Fibroblast of lung (primary cell): ENCODE measurements at regions not wholly inside any gene's neighbourhood (a gene's known extent, or its start where the extent isn't known, plus 50 kb on each side); places are given as distances from the start of the nearest gene placed in this dataset.

Source experiments
- DNase-seq, 2 donors: peaks; one replicate each; pipeline versions ENCODE4 v3.0.0 to v3.0.0-alpha.2; 2010; ENCODE audit warnings: low read depth in 2 of 2
- H2AFZ ChIP-seq: 2 replicates; pipeline ENCODE4 v1.5.1; 2012; ENCODE audit warnings: low read length, control low read depth, inconsistent platforms
- H3K27ac ChIP-seq: 2 replicates; pipeline ENCODE4 v1.5.1; 2011; ENCODE audit warnings: low read length, control low read depth; ENCODE audit not compliant: insufficient read depth
- H3K27me3 ChIP-seq: 2 replicates; pipeline ENCODE4 v1.5.1; 2011; ENCODE audit warnings: mild to moderate bottlenecking, low read length; ENCODE audit not compliant: control insufficient read depth, insufficient read depth
- H3K36me3 ChIP-seq: 2 replicates; pipeline ENCODE4 v1.5.1; 2011; ENCODE audit warnings: low read length; ENCODE audit not compliant: control insufficient read depth, insufficient read depth
- H3K4me1 ChIP-seq: 2 replicates; pipeline ENCODE4 v1.5.1; 2011; ENCODE audit warnings: low read length; ENCODE audit not compliant: control insufficient read depth, insufficient read depth; ENCODE audit errors: extremely low read depth
- H3K4me2 ChIP-seq: 2 replicates; pipeline ENCODE4 v1.5.1; 2011; ENCODE audit warnings: low read length, control low read depth; ENCODE audit not compliant: insufficient read depth; ENCODE audit errors: extremely low read depth
- H3K4me3 ChIP-seq, 4 experiments: fragments of 200-600 bp in 1 of 4; sonication (generic) in 1 of 4; replicated peaks in 1 of 4; 2 replicates each; pipeline ENCODE4 v1.5.1; 2011 to 2016; ENCODE audit warnings: low read length in 4 of 4, low read depth in 3 of 4, mild to moderate bottlenecking in 3 of 4, control low read depth in 2 of 4, inconsistent platforms in 1 of 4, mixed read lengths in 1 of 4; ENCODE audit not compliant: insufficient read depth in 1 of 4; ENCODE audit errors: control extremely low read depth in 1 of 4
- H3K79me2 ChIP-seq: 2 replicates; pipeline ENCODE4 v1.5.1; 2012; ENCODE audit warnings: mild to moderate bottlenecking, low read length, inconsistent platforms; ENCODE audit not compliant: control insufficient read depth, insufficient read depth
- H3K9ac ChIP-seq: 2 replicates; pipeline ENCODE4 v1.5.1; 2011; ENCODE audit warnings: mild to moderate bottlenecking, low read length, control low read depth; ENCODE audit not compliant: insufficient read depth
- H3K9me3 ChIP-seq: 2 replicates; pipeline ENCODE4 v1.5.1; 2012; ENCODE audit warnings: low read depth, low read length; ENCODE audit not compliant: control insufficient read depth, insufficient read depth
- H4K20me1 ChIP-seq: 2 replicates; pipeline ENCODE4 v1.5.1; 2011; ENCODE audit warnings: low read length; ENCODE audit not compliant: control insufficient read depth, insufficient read depth; ENCODE audit errors: extremely low read depth
- EZH2 ChIP-seq: IDR thresholded peaks from 2 replicates; pipeline ENCODE4 v1.5.1; 2012; ENCODE audit warnings: low read length, control low read depth, mild to moderate bottlenecking; ENCODE audit errors: missing control alignments
- TF ChIP-seq, protein P1 (sequence below), 2 donors: IDR thresholded peaks in 1 of 2; conservative IDR thresholded peaks in 1 of 2; 1 replicate in 1 of 2; 2 replicates in 1 of 2; pipeline ENCODE4 v1.5.1; 2011 to 2012; ENCODE audit warnings: low read length in 2 of 2, control low read depth in 1 of 2, inconsistent platforms in 1 of 2, low read depth in 1 of 2, mild to moderate bottlenecking in 1 of 2

DNA sequence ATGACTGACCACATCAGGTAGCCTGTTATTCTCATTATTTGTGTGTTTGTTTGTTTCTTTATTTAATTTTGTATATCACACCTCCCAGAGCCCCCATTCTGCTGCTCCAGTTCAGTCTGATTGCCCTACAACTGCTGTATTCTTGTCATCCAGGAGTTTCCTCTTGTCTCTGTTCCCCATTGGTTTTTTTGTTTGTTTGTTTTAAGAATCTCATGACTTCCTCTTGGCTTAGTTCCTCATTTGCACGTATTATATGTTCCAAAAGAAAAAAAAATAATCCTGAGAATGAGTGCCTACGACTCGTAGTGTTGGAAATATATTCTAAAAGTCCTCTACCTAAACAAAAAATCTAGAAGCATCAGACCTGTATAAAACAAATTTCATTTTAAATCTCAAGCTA, 142.3 kb upstream of the SLIT2 start:
- H2AFZ ChIP-seq = no peak overlapping the region

DNA sequence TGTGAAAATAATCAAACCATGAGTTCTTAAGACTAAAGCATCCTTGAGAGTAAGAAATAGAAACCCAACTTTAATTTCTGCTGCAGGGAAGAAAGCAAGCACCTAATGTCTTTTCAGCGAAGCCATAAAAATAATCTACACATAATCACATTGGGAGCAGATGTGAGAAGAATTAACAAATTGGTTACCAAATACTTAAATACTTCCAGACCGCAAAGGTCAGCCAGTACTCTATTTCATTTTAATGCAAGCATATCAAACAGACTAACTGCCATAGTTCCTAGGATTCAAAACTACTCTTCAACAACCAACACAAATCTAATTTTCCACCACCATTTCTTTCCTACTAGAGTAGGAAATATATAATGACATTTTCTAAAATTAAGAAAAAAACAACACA, 144.8 kb upstream of the SLIT2 start:
- Histone ChIP-seq H4K20me1 (no peaks in the 10 kb centered on the region), H2AFZ (no peak overlapping the region), H3K9ac (no peak overlapping the region), H3K9me3 (no peaks in the 10 kb centered on the region), H3K27ac (no peak overlapping the region), H3K36me3 (no peaks in the 10 kb centered on the region), H3K27me3 (no peaks in the 10 kb centered on the region), H3K4me3 (no peak overlapping the region), H3K4me2 (no peak overlapping the region), H3K79me2 (no peaks in the 10 kb centered on the region), H3K4me1 (no peaks in the 10 kb centered on the region)
- no peak for TF ChIP-seq EZH2
- no peak for DNase-seq

More for the DNA sequence above, 142.3 kb upstream of the SLIT2 start:
- Histone ChIP-seq H3K79me2 (no peaks in the 10 kb centered on the region), H3K9ac (no peak overlapping the region), H3K9me3 (no peaks in the 10 kb centered on the region), H3K4me2 (no peak overlapping the region), H3K36me3 (no peaks in the 10 kb centered on the region), H3K27me3 (no peaks in the 10 kb centered on the region), H3K4me1 (no peaks in the 10 kb centered on the region), H3K4me3 (no peak overlapping the region), H4K20me1 (no peaks in the 10 kb centered on the region), H3K27ac (no peak overlapping the region)
- no peak for TF ChIP-seq EZH2
- TF ChIP-seq, protein P1, sequence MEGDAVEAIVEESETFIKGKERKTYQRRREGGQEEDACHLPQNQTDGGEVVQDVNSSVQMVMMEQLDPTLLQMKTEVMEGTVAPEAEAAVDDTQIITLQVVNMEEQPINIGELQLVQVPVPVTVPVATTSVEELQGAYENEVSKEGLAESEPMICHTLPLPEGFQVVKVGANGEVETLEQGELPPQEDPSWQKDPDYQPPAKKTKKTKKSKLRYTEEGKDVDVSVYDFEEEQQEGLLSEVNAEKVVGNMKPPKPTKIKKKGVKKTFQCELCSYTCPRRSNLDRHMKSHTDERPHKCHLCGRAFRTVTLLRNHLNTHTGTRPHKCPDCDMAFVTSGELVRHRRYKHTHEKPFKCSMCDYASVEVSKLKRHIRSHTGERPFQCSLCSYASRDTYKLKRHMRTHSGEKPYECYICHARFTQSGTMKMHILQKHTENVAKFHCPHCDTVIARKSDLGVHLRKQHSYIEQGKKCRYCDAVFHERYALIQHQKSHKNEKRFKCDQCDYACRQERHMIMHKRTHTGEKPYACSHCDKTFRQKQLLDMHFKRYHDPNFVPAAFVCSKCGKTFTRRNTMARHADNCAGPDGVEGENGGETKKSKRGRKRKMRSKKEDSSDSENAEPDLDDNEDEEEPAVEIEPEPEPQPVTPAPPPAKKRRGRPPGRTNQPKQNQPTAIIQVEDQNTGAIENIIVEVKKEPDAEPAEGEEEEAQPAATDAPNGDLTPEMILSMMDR (conservative IDR thresholded peaks at IDR 0.05 in 1 of 2, IDR thresholded peaks at IDR 0.05 in 1 of 2; ENCODE audit: low read depth in 1 of 2, low read length in 2 of 2) = no peak
- DNase-seq = peak in 1 of 2 donors; percentile 34

- H3K4me1 ChIP-seq = no peaks in the 10 kb centered on the region
- H4K20me1 ChIP-seq = no peaks in the 10 kb centered on the region
- no peak overlapping the region for H2AFZ ChIP-seq
- no peak overlapping the region for H3K4me2 ChIP-seq
- H3K9ac ChIP-seq = no peak overlapping the region
- H3K27ac ChIP-seq = no peak overlapping the region
- no peaks in the 10 kb centered on the region for H3K36me3 ChIP-seq
- no peak for DNase-seq
- no peak overlapping the region for H3K4me3 ChIP-seq
- TF ChIP-seq, protein P1 (conservative IDR thresholded peaks at IDR 0.05 in 1 of 2, IDR thresholded peaks at IDR 0.05 in 1 of 2; ENCODE audit: low read depth in 1 of 2, low read length in 2 of 2) = no peak
- no peak for TF ChIP-seq EZH2
- no peaks in the 10 kb centered on the region for H3K9me3 ChIP-seq
- no peaks in the 10 kb centered on the region for H3K27me3 ChIP-seq
- H3K79me2 ChIP-seq = no peaks in the 10 kb centered on the region
Measured at GRCh38 chr4:20101831-20102230, 149.9 kb upstream of the SLIT2 start.
